CD4-positive, alpha-beta T cell treated with Interleukin-1 beta for 1 hour (primary cell): ENCODE measurements at regions not wholly inside any gene's neighbourhood (a gene's known extent, or its start where the extent isn't known, plus 50 kb on each side); places are given as distances from the start of the nearest gene placed in this dataset.
"Not testable (repeated sequence)": the region's sequence is repeated elsewhere in the genome, so short reads cannot be mapped to it uniquely, and the experiment has no call there.

Experiments used
- DNase-seq, 2 donors: peaks; one replicate each; pipeline ENCODE4 v3.0.0-alpha.2; 2020 to 2022

DNA sequence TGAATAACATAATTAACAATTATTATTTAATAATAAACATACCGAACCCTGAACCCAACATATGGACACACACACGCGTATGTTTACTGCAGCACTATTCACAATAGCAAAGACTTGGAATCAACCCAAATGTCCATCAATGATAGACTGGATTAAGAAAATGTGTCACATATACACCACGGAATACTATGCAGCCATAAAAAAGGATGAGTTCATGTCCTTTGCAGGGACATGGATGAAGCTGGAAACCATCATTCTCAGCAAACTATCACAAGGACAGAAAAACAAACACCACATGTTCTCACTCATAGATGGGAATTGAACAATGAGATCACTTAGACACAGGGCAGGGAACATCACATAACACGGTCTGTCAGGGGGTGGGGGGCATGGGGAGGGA, 333.5 kb downstream of the KIF20B start:
- not testable (repeated sequence) for DNase-seq

DNA sequence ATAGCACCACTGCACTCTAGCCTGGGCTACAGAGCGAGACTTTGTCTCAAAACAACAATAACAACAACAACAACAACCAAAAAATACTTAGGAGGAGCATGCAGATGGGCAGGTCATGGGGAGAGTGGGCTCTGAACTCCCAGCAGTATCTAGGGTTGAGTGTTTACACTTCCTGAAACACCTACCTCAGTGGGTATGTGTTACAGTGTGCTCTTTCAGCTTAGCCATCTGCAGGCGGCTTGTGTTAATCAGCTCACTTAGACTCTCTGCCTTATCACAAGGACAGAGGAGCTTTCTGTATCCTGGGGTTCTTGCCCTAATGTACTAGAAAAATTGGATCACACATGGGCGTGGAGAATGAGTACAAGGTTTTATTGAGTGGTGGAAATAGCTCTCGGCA, 340.2 kb downstream of the KIF20B start:
- no peak for DNase-seq

DNA sequence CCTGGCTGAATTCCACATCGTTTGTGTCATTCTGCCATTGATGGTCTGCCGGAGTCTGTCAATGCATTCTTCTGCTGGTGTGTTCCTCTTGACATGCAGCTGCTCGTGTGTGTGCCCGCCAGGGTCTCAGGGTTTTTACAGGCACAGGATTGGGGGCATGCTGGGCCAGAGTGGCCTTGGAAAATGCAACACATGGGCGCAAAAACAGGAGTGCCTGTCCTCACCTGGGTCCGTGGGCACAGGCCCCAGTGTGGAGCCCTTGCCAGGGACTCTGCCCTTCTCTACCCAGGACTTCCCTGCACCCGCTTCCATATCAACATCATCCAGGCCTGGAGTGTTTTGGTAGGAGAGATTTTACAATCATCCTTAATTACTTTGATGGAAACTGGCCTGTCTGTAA, 340.7 kb downstream of the KIF20B start:
- DNase-seq, result no peak

DNA sequence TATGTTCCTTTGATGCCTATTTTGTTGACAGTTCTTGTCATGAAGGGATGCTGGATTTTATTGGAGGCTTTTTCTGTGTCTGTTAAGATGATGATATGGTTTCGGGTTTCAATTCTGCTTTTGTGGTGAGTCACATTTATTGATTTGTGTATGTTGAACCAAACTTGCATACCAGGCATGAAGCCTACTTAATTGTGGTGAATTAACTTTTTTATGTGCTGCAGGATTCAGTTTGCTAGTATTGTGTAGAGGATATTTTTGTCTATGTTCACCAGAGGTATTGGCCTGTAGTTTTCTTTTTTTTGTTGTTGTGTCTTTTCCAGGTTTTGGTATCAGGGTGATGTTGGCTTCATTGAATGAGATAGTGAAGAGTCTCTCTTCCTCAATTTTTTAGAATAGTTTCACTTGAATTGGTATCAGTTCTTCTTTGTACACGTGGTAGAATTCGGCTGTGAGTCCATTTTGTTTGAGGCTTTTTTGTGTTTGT, 345.9 kb downstream of the KIF20B start:
- no peak for DNase-seq

DNA sequence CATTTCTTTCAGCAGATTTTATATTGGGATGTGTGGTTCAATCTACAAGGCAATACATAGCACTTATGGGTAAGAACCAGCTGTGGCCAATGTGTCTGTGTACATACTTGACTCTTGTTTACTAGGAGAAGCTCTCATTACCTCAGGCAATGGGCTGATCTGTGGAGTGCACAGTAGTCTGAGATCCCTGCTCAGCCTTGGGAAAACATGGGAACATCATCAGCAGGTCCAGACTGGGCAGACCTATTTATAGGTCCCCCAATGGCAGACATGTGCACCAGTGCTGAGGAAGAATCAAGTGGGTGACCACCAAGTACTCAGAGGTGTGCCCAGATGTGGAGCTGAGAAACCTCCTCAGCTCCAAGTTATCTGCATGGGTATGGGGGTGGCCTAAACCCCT, 349.7 kb downstream of the KIF20B start:
- DNase-seq, result no peak

DNA sequence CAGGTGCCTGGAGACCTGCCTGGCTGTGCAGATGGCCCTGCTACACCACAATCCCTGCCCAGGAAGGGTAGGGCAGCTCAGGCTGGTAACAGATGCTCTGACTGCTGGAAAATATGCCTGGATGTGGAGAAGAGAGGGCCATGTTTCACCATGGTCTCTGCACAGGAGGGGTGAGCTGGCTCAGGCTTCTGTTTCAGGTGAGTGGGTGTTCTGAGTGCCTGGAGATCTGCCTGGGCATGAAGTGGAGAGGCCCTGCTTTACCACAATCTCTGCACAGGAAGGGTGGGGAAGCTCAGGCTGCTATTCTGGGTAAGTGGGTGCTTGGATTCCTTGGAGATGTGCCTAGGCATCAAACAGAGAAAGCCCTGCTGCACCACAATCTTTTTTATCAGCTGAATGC, 350.1 kb downstream of the KIF20B start:
- no peak for DNase-seq

DNA sequence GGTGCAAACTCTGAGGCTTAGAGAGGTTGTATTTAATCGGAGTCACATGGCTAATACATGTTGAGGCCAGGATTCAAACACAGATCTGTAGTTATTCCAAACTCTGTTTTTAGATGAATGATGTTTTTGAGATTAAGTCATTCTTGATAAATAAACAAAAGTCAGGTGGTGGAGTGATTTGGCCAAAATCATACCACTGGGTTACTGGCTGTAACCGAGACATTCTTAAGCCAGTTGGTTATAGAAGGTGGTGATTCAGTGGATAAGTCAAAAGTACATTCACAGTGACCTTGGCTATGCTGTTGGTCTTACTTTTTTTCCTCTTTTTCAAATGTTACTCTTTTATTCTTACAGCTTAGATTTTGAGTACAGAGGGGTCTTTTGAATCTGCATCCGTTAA, 361.4 kb downstream of the KIF20B start:
- no peak for DNase-seq

DNA sequence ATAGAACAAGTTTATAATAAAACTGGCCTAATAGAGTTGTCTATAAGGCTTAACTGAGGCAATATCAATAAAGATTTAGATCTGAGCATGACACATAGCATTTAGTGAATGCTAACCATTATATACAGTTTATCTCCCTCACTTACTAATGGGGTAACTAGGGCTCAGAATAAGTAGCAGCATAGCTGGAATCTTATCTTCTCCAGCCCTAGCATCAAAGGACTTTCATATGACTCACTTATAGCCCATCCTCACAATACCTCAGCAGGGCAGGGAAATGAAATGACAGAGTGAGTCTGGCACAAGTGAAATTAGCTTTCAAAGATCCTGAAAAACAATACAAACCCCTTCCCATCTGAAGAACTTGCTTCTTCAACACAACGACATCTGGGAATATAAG, 362.9 kb downstream of the KIF20B start:
- no peak for DNase-seq

DNA sequence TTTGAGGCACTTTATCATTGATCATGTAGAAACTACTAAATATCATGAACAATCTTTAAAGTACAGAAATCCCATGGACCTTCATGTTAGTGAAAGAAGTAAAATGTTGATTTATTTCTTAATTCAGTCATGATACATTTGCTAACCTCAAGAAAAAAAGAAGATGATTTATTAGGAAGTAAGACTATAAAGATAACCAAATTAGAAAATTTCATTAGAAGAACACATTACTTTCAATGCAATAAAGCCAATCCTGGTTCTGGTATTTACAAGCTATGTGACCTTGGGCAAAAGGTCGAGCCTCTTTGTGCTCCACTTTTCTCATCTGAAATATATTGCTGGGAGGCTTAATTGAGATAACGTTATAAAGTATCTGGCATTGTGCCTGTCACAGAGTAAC, 365.0 kb downstream of the KIF20B start:
- DNase-seq, result no peak

DNA sequence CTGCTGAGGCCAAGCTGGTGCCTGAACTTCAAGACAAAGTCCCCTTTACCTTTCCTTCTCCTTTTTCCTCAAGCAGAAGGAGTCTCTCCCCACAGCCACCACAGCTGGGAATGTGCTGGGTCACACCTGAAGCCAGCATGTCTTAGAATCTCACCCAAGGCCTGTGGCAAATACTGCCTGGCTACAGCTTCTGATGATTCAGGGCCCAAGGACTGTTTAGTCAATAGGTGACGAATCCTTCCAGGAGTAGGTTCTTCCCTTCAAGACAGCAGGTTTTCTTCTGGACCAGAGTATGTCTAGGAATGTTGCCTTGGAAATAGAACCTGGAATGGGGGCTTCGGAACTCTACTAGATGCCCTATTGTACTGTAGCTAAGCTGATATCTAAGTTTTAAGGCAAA, 374.6 kb downstream of the KIF20B start:
- DNase-seq, result no peak

DNA sequence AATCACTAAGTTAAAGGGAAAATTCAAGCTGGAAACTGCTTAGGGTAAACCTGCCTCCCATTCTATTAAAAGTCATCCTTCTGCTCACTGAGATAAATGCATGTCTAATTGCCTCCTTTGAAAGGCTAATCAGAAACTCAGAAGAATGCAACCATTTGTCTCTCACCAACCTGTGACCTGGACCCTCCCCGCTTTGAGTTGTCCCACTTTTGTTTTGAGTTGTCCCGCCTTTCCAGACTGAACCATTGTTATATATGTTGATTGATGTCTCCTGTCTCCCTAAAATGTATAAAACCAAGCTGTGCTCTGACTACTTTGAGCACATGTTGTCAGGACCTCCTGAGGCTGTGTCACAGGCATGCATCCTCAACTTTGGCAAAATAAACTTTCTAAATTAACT, 378.4 kb downstream of the KIF20B start:
- no peak for DNase-seq

DNA sequence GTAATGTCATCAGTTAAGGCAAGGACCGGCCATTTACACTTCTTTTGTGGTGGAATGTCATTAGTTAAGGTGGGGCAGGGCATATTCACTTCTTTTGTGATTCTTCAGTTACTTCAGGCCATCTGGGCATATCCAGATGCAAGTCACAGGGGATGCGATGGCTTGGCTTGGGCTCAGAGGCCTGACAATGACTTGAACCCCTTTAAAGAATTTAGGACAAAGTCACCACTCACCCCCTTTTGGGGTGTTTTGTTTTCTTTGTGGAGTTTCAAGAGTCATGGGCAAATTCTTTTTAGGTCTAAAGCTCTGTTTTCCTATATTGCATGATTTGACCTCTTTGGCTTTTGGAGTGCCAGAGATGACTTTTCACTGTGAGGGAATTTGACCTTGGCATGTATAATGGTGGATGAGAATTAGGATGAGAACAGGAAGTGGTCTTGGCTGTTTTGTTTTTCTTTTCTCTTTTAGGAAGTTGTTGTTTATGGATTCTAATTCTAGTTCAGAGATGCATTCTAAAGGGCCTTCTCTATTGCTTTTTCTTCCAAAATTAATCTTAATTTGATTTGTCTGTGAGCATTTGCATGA, 385.3 kb downstream of the KIF20B start:
- not testable (repeated sequence) for DNase-seq

DNA sequence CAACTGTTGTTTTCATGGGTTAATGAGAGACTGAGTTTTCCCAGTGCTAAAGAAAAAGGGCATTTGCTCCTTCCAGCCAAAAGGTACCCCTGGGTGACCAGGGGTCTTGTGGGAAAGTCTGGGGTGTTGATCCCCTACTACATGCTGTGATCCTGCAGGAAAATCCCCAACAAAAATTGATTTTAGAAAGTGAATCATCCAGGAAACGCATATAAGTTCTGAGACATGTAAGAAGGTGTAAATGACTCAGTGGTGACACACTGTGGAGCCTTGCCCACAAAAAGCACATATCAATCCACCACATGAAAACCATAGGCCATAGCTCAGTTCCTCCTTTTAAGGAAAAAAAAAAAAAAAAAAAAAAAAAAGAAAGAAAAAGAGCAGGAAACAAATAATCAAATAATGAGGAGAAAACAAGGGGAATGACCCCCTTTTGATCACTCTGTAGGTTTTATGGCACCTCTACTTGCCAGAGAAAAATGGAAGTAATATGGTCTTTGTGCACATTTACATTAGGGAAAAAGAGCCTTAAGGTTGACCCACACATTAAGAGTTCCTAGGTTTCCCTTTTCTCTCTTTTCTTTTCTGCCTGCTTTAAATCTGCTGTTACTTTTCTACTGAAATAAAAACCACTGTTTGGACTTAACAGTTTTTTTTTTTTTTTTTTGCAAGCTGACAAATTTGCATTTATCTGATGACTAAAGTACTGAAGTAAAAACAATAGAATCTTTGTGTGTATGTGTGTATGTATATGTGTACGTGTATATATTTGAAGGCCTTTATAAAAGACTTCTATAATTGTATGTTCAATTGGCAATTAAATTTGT, 386.0 kb downstream of the KIF20B start:
- DNase-seq, result no peak

DNA sequence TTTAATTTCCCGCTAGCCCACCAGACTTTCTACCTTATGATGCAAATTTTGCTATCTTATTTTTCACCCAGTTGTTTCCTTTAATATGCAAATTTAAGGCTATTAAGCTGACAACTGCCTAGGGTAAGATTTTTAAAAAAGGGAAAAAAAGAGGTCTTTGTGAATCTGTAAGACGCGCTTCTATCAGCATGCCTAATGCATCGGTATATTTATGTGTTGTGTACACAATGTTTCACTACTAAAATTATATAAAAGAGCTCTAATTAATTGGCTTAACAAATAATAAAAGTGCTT, 386.6 kb downstream of the KIF20B start:
- DNase-seq, result no peak

DNA sequence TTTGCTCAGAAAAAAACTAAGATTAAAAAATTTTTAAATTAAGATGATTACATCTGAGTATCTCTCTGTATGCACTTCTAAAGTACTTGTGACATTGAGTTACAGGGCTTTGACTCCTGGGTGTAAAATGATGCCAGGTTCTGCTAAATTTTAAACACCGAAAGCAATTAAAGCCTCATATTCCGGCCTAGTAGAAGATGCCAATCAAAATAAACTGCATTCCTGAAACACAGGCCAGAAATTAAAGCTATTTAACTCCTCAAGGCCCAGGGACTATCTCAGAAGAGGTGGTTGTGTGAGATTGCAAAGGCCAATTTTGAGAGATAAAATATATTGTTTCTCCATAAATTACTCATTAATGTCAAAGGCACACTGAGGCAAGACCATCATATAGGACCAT, 388.3 kb downstream of the KIF20B start:
- no peak for DNase-seq

DNA sequence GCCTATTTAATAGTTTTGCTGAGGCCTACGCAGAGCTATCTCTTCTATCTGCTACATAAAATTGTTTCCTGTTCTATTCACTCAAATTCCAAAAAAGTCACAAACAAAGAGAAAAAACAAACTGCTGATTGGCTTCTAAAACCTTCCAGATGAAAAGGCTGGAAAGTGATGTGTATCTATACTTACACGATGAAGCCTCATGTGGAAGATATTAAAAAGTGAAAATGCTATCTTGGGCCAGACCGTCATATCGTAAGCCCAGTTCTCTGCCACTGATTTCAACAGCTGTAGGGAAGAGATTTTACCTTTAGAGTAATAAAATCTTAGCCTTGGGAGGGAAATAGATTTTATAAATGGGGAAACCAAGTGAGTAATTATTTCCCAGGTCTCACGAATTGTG, 394.8 kb downstream of the KIF20B start:
- no peak for DNase-seq

DNA sequence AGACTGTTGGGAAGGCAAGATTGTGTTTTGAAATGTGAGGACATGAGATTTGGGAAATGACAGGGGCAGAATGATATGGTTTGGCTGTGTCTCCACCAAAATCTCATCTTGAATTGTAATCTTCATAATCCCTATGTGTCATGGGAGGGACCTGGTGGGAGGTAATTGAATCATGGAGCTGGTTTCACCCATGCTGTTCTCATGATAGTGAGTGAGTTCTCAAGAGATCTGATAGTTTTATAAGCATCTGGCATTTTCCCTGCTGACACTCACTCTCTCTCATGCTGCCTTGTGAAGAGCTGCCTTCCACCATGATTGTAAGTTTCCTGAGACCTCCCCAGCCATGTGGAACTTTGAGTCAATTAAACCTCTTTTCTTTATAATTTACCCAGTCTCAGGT, 406.2 kb downstream of the KIF20B start:
- not testable (repeated sequence) for DNase-seq

DNA sequence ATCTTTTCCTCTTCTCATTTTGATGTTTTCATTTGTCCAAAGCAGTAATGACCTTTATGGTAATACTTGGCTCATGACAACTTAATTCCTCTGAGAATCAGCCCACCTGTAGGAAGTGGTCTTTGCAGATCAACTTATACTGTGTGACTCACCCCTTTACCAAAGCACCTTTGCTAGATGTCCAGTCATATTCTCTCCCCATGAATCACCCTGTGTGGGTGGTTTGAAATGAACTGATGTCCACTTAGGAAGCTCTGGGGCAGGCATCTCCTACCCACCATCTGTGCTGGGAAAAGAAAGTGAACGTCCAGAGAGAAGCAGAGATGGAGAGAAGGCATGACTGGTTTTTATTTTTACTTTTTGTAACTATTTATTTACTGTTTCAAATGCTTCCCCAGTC, 410.3 kb downstream of the KIF20B start:
- DNase-seq, result no peak

DNA sequence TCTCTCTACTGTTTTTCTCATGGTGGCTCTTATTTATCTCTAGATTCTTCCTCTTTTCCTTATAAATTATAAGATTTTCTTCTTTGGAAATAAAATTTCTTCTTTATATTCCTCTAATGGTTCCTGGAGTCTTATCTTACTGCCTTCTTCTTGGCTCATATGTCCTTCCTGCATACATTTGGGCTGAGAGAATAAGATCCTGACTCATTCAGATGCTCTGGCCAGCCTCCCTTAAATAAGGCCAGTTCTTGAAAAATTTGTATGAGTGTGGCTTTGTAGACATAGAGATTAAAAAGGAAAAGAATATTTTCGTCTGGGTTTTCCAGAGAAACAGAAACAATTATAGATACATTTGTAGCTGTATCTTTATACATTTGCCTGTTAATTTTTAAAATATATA, 411.3 kb downstream of the KIF20B start:
- DNase-seq, result no peak

DNA sequence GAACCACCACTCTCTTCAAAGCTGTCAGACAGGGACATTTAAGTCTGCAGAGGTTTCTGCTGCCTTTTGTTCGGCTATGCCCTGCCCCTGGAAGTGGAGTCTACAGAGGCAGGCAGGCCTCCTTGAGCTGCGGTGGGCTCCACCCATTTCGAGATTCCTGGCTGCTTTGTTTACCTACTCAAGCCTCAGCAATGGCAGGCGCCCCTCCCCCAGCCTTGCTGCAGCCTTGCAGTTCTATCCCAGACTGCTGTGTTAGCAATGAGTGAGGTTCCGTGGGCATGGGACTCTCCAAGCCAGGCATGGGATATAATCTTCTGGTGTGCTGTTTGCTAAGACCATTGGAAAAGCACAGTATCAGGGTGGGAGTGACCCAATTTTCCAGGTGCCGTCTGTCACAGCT, 417.2 kb downstream of the KIF20B start:
- not testable (repeated sequence) for DNase-seq

DNA sequence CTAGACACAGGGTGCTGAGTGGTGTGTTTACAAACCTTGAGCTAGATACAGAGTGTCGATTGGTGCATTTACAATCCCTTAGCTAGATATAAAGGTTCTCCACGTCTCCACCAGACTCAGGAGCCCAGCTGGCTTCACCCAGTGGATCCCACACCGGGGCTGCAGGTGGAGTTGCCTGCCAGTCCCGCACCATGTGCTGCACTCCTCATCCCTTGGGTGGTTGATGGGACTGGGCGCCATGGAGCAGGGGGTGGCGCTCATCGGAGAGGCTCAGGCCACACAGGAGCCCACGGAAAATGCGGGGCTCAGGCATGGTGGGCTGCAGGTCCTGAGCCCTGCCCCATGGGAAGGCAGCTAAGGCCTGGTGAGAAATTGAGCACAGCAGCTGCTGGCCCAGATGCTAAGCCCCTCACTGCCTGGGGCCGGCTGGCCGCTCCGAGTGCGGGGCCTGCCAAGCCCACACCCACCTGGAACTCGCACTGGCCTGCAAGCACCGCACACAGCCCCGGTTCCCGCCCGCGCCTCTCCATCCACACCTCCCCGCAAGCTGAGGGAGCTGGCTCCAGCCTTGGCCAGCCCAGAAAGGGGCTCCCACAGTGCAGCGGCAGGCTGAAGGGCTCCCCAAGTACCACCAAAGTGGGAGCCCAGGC, 418.4 kb downstream of the KIF20B start:
- not testable (repeated sequence) for DNase-seq

DNA sequence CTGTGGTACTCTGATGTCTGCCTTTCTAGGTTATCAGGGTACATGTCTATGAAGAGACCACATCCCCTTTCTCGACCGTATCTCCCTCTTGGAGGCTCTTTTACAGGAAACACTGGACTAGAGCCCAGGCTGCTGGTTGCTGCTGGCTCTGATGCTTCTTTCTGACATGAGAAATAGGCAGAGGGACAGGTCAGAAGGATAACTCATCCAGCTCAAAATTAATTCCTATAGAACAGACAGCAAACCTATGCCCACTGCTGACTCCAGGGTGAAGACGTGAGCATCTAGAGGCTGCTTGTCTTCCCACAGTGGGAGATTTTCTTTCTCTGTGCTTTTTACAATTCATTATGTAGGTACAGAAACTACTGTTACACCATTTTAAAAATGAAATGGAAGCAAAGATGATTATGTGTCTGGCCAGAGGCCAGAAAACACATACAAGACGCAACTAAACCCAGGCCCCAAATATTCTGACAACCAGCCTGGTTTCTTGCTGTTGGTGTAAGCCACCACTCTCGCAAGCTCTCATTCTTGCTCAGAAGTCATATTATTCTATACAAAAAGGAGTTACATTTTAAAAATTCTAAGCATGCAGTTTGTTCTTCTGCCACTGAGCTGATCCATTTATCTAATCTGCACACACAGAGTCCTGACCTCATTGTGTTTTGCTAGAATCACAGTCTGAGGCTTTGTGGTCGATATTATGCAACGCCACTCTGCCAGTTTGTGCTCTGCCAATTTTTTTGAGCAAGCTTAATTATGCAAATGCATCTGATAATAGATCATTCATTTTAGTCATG, 424.3 kb downstream of the KIF20B start:
- no peak for DNase-seq

DNA sequence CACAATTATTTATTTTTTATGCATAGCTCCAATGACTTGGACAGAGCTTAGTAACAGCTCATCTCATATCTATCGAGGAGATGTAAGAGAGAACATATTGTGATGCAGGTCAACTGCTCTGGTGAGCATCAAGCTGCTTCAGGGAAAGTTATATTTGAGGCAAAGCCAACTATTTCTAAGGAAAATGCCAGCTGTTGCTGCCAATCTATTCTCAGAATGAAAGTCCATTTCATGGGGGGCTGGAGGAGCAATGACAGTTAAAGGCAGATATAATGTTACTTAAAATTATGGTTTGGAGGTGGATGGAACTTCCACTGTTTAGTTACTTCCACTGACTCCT, 424.8 kb downstream of the KIF20B start:
- DNase-seq, result no peak
